PC-9 (cell line): ENCODE measurements at regions not wholly inside any gene's neighbourhood (a gene's known extent, or its start where the extent isn't known, plus 50 kb on each side); places are given as distances from the start of the nearest gene placed in this dataset.

Experiments used
- BruUV-seq: library from RNA; stranded (reverse); fragments of 400-500 nt; replicated peaks from 2 replicates; lab custom pipeline; 2021; lab: Mats Ljungman, UMichigan
- CTCF ChIA-PET: fragments of 300-600 bp; sonication (Branson Sonifier 250); formaldehyde crosslinking; loops from one replicate; lab custom pipeline; 2022; ENCODE audit warnings: antibody characterized with exemption; lab: Charles Lee
- POLR2A ChIA-PET: fragments of 300-600 bp; sonication (Branson Sonifier 250); formaldehyde crosslinking; loops from one replicate; lab custom pipeline; 2022; ENCODE audit warnings: antibody characterized with exemption; ENCODE audit not compliant: unreplicated experiment; lab: Charles Lee
- DNase-seq, 2 experiments: peaks; one replicate each; pipeline versions ENCODE4 v3.0.0 to v3.0.0-alpha.2; 2015 to 2022; ENCODE audit warnings: mixed read lengths in 1 of 2
- H2AFZ ChIP-seq: fragments of 200-600 bp; sonication (generic); 2 replicates; pipeline ENCODE4 v1.8.1; 2017; ENCODE audit warnings: antibody characterized with exemption
- H3F3A ChIP-seq: fragments of 200-600 bp; sonication (generic); 2 replicates; pipeline ENCODE4 v1.8.1; 2017; ENCODE audit warnings: antibody characterized with exemption, mild to moderate bottlenecking, low read depth; ENCODE audit not compliant: insufficient read depth
- H3K27ac ChIP-seq: fragments of 200-600 bp; sonication (generic); 2 replicates; pipeline ENCODE4 v1.6.1; 2016; ENCODE audit warnings: mixed run types
- H3K27me3 ChIP-seq: fragments of 200-600 bp; sonication (generic); 2 replicates; pipeline ENCODE4 v1.6.1; 2016; ENCODE audit warnings: low read depth, mixed run types; ENCODE audit not compliant: insufficient read depth
- H3K36me3 ChIP-seq: fragments of 200-600 bp; sonication (generic); 2 replicates; pipeline ENCODE4 v1.6.1; 2016; ENCODE audit warnings: low read depth, mixed run types
- H3K4me1 ChIP-seq: fragments of 200-600 bp; sonication (generic); replicated peaks from 2 replicates; pipeline ENCODE4 v1.6.1; 2016; ENCODE audit warnings: mixed run types; ENCODE audit not compliant: insufficient read depth
- H3K4me2 ChIP-seq: fragments of 200-600 bp; sonication (generic); 2 replicates; pipeline ENCODE4 v1.6.1; 2017; ENCODE audit warnings: mixed run types
- H3K4me3 ChIP-seq: fragments of 200-600 bp; sonication (generic); 2 replicates; pipeline ENCODE4 v1.6.1; 2016; ENCODE audit warnings: mixed run types
- H3K79me2 ChIP-seq: fragments of 200-600 bp; sonication (generic); 2 replicates; pipeline ENCODE4 v1.6.1; 2017; ENCODE audit warnings: low read depth, mixed run types
- H3K9me2 ChIP-seq: fragments of 200-600 bp; sonication (generic); 2 replicates; pipeline ENCODE4 v1.8.1; 2017; ENCODE audit warnings: mild to moderate bottlenecking; ENCODE audit not compliant: insufficient read depth
- H3K9me3 ChIP-seq: fragments of 200-600 bp; sonication (generic); 2 replicates; pipeline ENCODE4 v1.8.1; 2016; ENCODE audit warnings: low read depth; ENCODE audit not compliant: insufficient read depth
- H4K20me1 ChIP-seq: fragments of 200-600 bp; sonication (generic); 2 replicates; pipeline ENCODE4 v1.8.1; 2017; ENCODE audit not compliant: insufficient read depth
- CTCF ChIP-seq: fragments of 200-600 bp; sonication (generic); conservative IDR thresholded peaks from 2 replicates; pipeline ENCODE4 v1.6.1; 2017; ENCODE audit warnings: mixed run types, antibody characterized with exemption, mild to moderate bottlenecking, moderate library complexity
- EZH2 ChIP-seq: fragments of 200-600 bp; sonication (generic); IDR thresholded peaks from 2 replicates; pipeline ENCODE4 v1.8.0; 2017; ENCODE audit warnings: antibody characterized with exemption, low read depth
- intact Hi-C: fragments of 100-400 bp; cut with micrococcal nuclease; formaldehyde crosslinking; loops from one replicate; pipeline ENCODE4 v1.10.0; 2022; ENCODE audit not compliant: unreplicated experiment

DNA sequence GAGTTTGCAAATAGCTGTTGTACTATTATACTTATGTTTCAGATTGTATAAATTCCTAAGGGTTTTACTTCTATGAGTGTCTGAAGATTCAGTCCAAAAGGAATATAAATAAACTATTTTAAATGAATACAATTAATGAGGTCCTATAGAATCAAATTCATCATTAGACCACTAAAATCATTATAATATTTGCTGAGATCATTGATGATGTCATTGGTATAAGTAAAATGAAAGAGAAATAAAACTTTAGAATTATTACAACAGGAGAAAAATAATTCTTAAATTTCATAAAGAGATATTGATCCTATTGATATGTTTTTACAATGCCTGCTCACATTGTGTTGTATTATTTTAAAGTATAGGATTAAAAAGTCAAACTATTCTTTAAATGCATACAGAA, 544.0 kb upstream of the ZWINT start:
- ChIA-PET CTCF (no interaction called here), POLR2A (no interaction called here)
- H3K27me3 ChIP-seq = no peaks in the 10 kb centered on the region
- no peaks in the 10 kb centered on the region for H3F3A ChIP-seq
- no peak overlapping the region for H3K4me3 ChIP-seq
- H3K4me1 ChIP-seq = no peaks in the 10 kb centered on the region
- no peaks in the 10 kb centered on the region for H3K9me2 ChIP-seq
- H3K36me3 ChIP-seq = no peaks in the 10 kb centered on the region
- H2AFZ ChIP-seq = no peak overlapping the region
- no peaks in the 10 kb centered on the region for H3K9me3 ChIP-seq
- no peaks in the 10 kb centered on the region for H3K79me2 ChIP-seq
- no peak overlapping the region for H3K4me2 ChIP-seq
- H3K27ac ChIP-seq = no peak overlapping the region
- intact Hi-C loops = no loop called here
- no peak for DNase-seq
- H4K20me1 ChIP-seq = no peaks in the 10 kb centered on the region
- TF ChIP-seq EZH2 (no peak), CTCF (no peak)
- BruUV-seq = no TSS peak

DNA sequence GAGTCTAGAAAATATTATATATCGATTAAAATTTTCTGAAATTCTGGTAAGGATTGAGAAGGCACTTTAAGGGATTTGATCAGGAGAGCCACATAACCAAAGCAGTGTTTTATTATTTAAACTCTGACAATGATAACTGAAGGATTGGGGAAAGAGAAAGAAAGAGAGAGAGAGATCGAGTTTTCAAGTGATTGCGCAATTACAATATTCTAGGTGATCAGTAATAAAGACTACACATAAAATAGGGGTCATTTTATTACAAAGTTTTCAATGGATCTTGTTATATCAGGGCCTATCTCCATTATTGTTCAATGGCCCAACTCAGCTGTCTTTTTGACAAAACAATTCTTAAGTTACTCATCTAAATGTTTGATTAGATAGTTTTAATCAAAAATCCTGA, 541.5 kb upstream of the ZWINT start:
- no peak overlapping the region for H3K27ac ChIP-seq
- ChIA-PET CTCF (no interaction called here), POLR2A (no interaction called here)
- H3K4me2 ChIP-seq = no peak overlapping the region
- H3K9me3 ChIP-seq = no peaks in the 10 kb centered on the region
- no TSS peak for BruUV-seq
- no peak for TF ChIP-seq EZH2
- no peak for TF ChIP-seq CTCF
- no peak overlapping the region for H3K4me3 ChIP-seq
- H3K4me1 ChIP-seq = no peaks in the 10 kb centered on the region
- no peaks in the 10 kb centered on the region for H3K27me3 ChIP-seq
- H3K36me3 ChIP-seq = no peaks in the 10 kb centered on the region
- H3F3A ChIP-seq = no peaks in the 10 kb centered on the region
- no peaks in the 10 kb centered on the region for H4K20me1 ChIP-seq
- intact Hi-C loops = no loop called here
- DNase-seq = no peak
- no peak overlapping the region; the same call in 1 of the 2 replicates for H2AFZ ChIP-seq
- no peaks in the 10 kb centered on the region for H3K79me2 ChIP-seq
- H3K9me2 ChIP-seq = no peaks in the 10 kb centered on the region

DNA sequence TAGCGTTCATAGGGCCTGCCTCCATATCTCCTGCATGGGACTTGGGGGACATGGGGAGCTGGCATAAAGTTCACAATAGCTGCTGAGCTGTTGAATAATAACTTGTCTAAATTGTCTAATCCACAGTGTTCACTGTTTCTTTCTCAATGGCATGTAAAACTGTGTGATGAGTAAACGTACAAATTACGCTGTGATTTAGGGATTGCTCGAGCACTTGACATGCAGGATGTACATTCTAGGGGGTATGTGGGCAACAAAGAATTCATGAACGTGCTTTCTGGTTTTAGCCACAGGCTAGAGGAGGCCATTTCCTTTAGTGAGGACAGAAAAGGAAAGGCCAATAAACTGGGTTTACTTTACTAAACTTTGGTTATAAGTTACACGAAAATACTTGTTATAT, 534.2 kb upstream of the ZWINT start:
- Histone ChIP-seq H3K9me3 (no peaks in the 10 kb centered on the region), H3K4me3 (no peak overlapping the region), H4K20me1 (no peaks in the 10 kb centered on the region), H3K4me1 (no peaks in the 10 kb centered on the region), H3K4me2 (no peak overlapping the region), H3K27ac (no peak overlapping the region), H2AFZ (0 out of 2 replicates have a peak overlapping the region, but pooled peaks have one; percentile 49), H3K9me2 (no peaks in the 10 kb centered on the region), H3K79me2 (no peaks in the 10 kb centered on the region), H3K36me3 (no peaks in the 10 kb centered on the region), H3K27me3 (no peaks in the 10 kb centered on the region), H3F3A (no peaks in the 10 kb centered on the region)
- no peak for DNase-seq
- ChIA-PET POLR2A (no interaction called here), CTCF (no interaction called here)
- no TSS peak for BruUV-seq
- intact Hi-C loops = no loop called here
- TF ChIP-seq EZH2 (no peak), CTCF (no peak)
